NT2/D1 (cell line): ENCODE measurements at regions not wholly inside any gene's neighbourhood (a gene's known extent, or its start where the extent isn't known, plus 50 kb on each side); places are given as distances from the start of the nearest gene placed in this dataset.

Experiments used
- YY1 ChIP-seq: IDR thresholded peaks from 2 replicates; pipeline ENCODE4 v1.6.1; 2011; ENCODE audit not compliant: insufficient read length, insufficient read depth
- ZNF274 ChIP-seq: IDR thresholded peaks from 2 replicates; pipeline ENCODE4 v1.6.1; 2011; ENCODE audit warnings: mild to moderate bottlenecking, low read depth, low read length

DNA sequence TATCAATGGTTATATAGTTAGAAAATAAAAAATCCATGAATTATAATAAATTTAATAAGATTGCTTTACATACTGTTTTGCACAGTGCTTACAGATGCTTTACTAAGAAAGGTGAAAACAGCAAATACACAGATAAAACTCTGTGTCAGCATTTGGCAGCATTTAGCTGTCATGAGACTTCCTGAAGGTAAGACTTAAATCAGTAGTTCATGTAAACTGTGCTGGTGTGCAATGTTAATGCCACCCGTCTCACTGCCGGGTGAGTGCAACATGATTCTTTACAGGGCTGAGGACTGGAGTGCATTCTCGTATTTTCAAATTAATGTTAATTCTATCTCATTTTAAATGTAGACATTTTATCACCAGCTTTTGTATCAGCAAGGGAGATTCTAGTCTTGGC, 326.2 kb upstream of the POT1 start:
- no peak for TF ChIP-seq ZNF274
- TF ChIP-seq YY1 = no peak
